MCF 10A (cell line): ENCODE measurements at regions not wholly inside any gene's neighbourhood (a gene's known extent, or its start where the extent isn't known, plus 50 kb on each side); places are given as distances from the start of the nearest gene placed in this dataset.

Source experiments
- BruUV-seq: library from RNA; stranded (reverse); fragments of 400-500 nt; replicated peaks from 2 replicates; lab custom pipeline; 2021; lab: Mats Ljungman, UMichigan
- CTCF ChIA-PET: fragments of 300-600 bp; sonication (Branson Sonifier 250); formaldehyde crosslinking; extraction: SDS; loops from one replicate; lab custom pipeline; 2021; ENCODE audit warnings: antibody characterized with exemption, inconsistent platforms; lab: Yijun Ruan, JAX
- POLR2A ChIA-PET: fragments of 300-600, 350-650 bp; sonication (Branson Sonifier 250); formaldehyde crosslinking; extraction: SDS; loops from one replicate; lab custom pipeline; 2020; ENCODE audit warnings: antibody characterized with exemption, inconsistent platforms; lab: Yijun Ruan, JAX
- DNase-seq: peaks from one replicate; pipeline ENCODE4 v3.0.0-alpha.2; 2018; ENCODE audit not compliant: unreplicated experiment
- H3K27ac Mint-ChIP-seq: one replicate; pipeline ENCODE4 v1.8.0; 2022; ENCODE audit warnings: mild to moderate bottlenecking, low read depth, mixed read lengths; ENCODE audit not compliant: unreplicated experiment
- H3K27me3 Mint-ChIP-seq: one replicate; pipeline ENCODE4 v1.8.0; 2022; ENCODE audit warnings: mixed read lengths; ENCODE audit not compliant: insufficient read depth, unreplicated experiment
- H3K36me3 Mint-ChIP-seq: one replicate; pipeline ENCODE4 v1.8.0; 2022; ENCODE audit warnings: mild to moderate bottlenecking, moderate library complexity, mixed read lengths; ENCODE audit not compliant: insufficient read depth, unreplicated experiment
- H3K4me1 Mint-ChIP-seq: one replicate; pipeline ENCODE4 v1.8.0; 2022; ENCODE audit warnings: mixed read lengths; ENCODE audit not compliant: insufficient read depth, unreplicated experiment
- H3K4me3 Mint-ChIP-seq: one replicate; pipeline ENCODE4 v1.8.0; 2022; ENCODE audit warnings: mild to moderate bottlenecking, moderate library complexity, mixed read lengths; ENCODE audit not compliant: unreplicated experiment
- H3K9me3 Mint-ChIP-seq: one replicate; pipeline ENCODE4 v1.8.0; 2022; ENCODE audit warnings: mixed read lengths; ENCODE audit not compliant: unreplicated experiment
- CTCF ChIP-seq: fragments of 200-600 bp; IDR thresholded peaks from one replicate; pipeline ENCODE4 v1.8.0; 2022; ENCODE audit warnings: antibody characterized with exemption, mild to moderate bottlenecking; ENCODE audit not compliant: unreplicated experiment
- intact Hi-C: fragments of 100-400 bp; cut with micrococcal nuclease; formaldehyde crosslinking; loops from 2 replicates; pipeline ENCODE4 v1.14.1; 2022

DNA sequence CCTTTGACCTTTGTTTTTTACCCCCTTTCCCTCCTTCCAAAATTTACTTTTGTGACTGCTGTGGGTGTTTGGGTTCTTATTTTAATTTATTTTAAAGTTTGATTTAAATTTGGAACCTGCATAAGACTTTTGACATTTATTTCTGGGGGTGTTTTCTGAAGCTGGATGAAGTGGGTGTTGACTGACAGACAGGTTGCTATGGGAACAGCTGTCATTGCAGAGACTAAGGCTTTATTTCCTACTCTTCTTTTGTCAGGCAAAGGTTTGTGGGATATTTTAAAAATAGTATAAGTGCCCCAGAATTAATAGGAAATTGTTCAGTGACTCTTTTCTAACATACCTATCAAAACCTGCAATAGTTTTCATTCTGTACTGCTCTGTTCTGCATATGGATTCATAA is 290.8 kb upstream of the ESRRG start:
- no TSS peak for BruUV-seq
- Mint-ChIP-seq H3K4me3 (no peak overlapping the region), H3K36me3 (no peaks in the 10 kb centered on the region), H3K9me3 (no peaks in the 10 kb centered on the region), H3K4me1 (peaks cover 7% of the 10 kb centered on the region), H3K27me3 (no peaks in the 10 kb centered on the region), H3K27ac (no peak overlapping the region)
- ChIA-PET CTCF (interaction anchor here (0.7 to 0.8 kb wide), 2 partner anchors 15 to 68 kb away, joined by 3 to 8 read pairs; no protein-coding TSS in a partner anchor), POLR2A (no interaction called here)
- no peak for DNase-seq
- no peak for TF ChIP-seq CTCF
- intact Hi-C loops, result no loop called here

- ChIA-PET POLR2A (no interaction called here), CTCF (interaction anchor here (0.5 to 1.2 kb wide), 7 partner anchors 11 to 449 kb away, joined by 3 to 7 read pairs (median 3); no protein-coding TSS in a partner anchor)
- Mint-ChIP-seq H3K27me3 (no peaks in the 10 kb centered on the region), H3K9me3 (no peaks in the 10 kb centered on the region), H3K27ac (no peak overlapping the region), H3K36me3 (no peaks in the 10 kb centered on the region), H3K4me1 (peaks cover 7% of the 10 kb centered on the region), H3K4me3 (no peak overlapping the region)
- BruUV-seq, result no TSS peak
- TF ChIP-seq CTCF, result no peak
- no peak for DNase-seq
- intact Hi-C loops, result no loop called here
These were observed 289.4 kb upstream of the ESRRG start for GRCh38 chr1:217012659-217013058.

DNA sequence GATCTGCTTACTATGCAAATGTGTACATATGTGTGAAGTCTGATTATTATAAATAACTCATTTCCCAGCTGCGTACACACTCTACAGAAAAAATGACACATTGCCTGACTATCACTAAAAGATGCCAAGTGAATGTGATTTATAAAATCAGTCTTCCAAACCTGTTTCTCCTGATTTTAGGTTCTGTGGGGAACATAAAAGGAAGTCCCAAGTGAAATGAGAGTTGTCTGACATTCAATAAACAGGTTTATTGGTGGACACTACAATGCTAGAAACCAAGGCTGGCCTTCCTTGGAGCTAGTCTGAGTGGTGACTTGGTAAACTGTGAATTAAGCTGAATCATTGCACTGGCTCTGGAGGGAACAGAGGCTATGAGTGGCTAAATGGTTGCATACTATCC is 287.9 kb upstream of the ESRRG start:
- Mint-ChIP-seq H3K4me1 (peaks cover 7% of the 10 kb centered on the region), H3K27ac (no peak overlapping the region), H3K36me3 (no peaks in the 10 kb centered on the region), H3K27me3 (no peaks in the 10 kb centered on the region), H3K9me3 (no peaks in the 10 kb centered on the region), H3K4me3 (no peak overlapping the region)
- intact Hi-C loops, result no loop called here
- ChIA-PET POLR2A (interaction anchor here (0.7 kb wide), 1 partner anchor 20 kb away, joined by 3 read pairs; no protein-coding TSS in a partner anchor), CTCF (interaction anchor here (0.5 to 0.7 kb wide), 3 partner anchors 18 to 35 kb away, joined by 3 read pairs; no protein-coding TSS in a partner anchor)
- no peak for TF ChIP-seq CTCF
- DNase-seq, result no peak
- BruUV-seq, result no TSS peak

- H3K4me3 Mint-ChIP-seq, result no peak overlapping the region
- no peaks in the 10 kb centered on the region for H3K36me3 Mint-ChIP-seq
- no peak for TF ChIP-seq CTCF
- H3K27me3 Mint-ChIP-seq, result no peaks in the 10 kb centered on the region
- H3K27ac Mint-ChIP-seq, result no peak overlapping the region
- ChIA-PET CTCF (no interaction called here), POLR2A (interaction anchor here (0.7 kb wide), 1 partner anchor 19 kb away, joined by 3 read pairs; no protein-coding TSS in a partner anchor)
- no peaks in the 10 kb centered on the region for H3K9me3 Mint-ChIP-seq
- no peak for DNase-seq
- no TSS peak for BruUV-seq
- intact Hi-C loops, result no loop called here
- H3K4me1 Mint-ChIP-seq, result peaks cover 7% of the 10 kb centered on the region
These were observed 287.0 kb upstream of the ESRRG start for GRCh38 chr1:217010253-217010652.
